ENCODE measurements at regions not wholly inside any gene's neighbourhood (a gene's known extent, or its start where the extent isn't known, plus 50 kb on each side); places are given as distances from the start of the nearest gene placed in this dataset.
A peak's percentile ranks its signal among the peaks of the same experiment; 100 is the strongest.
"Not testable (repeated sequence)": the region's sequence is repeated elsewhere in the genome, so short reads cannot be mapped to it uniquely, and the experiment has no call there.

- Histone ChIP-seq H3K36me3 (ENCODE audit: control insufficient read depth, insufficient read depth, low read length) (no peaks in the 10 kb centered on the region), H3K4me3 (ENCODE audit: low read depth, low read length) (no peak overlapping the region), H3K4me1 (ENCODE audit: control insufficient read depth, insufficient read depth, low read length) (no peaks in the 10 kb centered on the region), H3K27me3 (ENCODE audit: control insufficient read depth, insufficient read depth, low read length) (no peaks in the 10 kb centered on the region), H3K9me3 (ENCODE audit: control insufficient read depth, insufficient read depth, low read length) (no peaks in the 10 kb centered on the region), H3K27ac (ENCODE audit: low read depth, low read length) (no peak overlapping the region)
- WGBS (ENCODE audit: insufficient coverage), result 81% methylated on average over 2 of the region's 2 CpGs
- DNase-seq (ENCODE audit: low read depth in 4 of 6, low spot score in 6 of 6), result no peak
Observed at GRCh38 chr4:27974339-27974738, 1113.7 kb downstream of the STIM2 start.

- not testable (repeated sequence) for DNase-seq (ENCODE audit: low read depth in 4 of 6, low spot score in 6 of 6); H3K27ac ChIP-seq (ENCODE audit: low read depth, low read length); H3K4me1 ChIP-seq (ENCODE audit: control insufficient read depth, insufficient read depth, low read length); H3K36me3 ChIP-seq (ENCODE audit: control insufficient read depth, insufficient read depth, low read length); H3K27me3 ChIP-seq (ENCODE audit: control insufficient read depth, insufficient read depth, low read length); H3K9me3 ChIP-seq (ENCODE audit: control insufficient read depth, insufficient read depth, low read length); H3K4me3 ChIP-seq (ENCODE audit: low read depth, low read length)
- 86% methylated on average over 3 of the region's 3 CpGs for WGBS (ENCODE audit: insufficient coverage)
Observed at GRCh38 chr4:27974881-27975280, 1114.2 kb downstream of the STIM2 start.

- H3K4me3 ChIP-seq (ENCODE audit: low read depth, low read length); H3K36me3 ChIP-seq (ENCODE audit: control insufficient read depth, insufficient read depth, low read length); DNase-seq (ENCODE audit: low read depth in 4 of 6, low spot score in 6 of 6); H3K27me3 ChIP-seq (ENCODE audit: control insufficient read depth, insufficient read depth, low read length); H3K9me3 ChIP-seq (ENCODE audit: control insufficient read depth, insufficient read depth, low read length); H3K27ac ChIP-seq (ENCODE audit: low read depth, low read length); H3K4me1 ChIP-seq (ENCODE audit: control insufficient read depth, insufficient read depth, low read length): not testable (repeated sequence)
- 80% methylated on average over 14 of the region's 22 CpGs for WGBS (ENCODE audit: insufficient coverage)
Observed at GRCh38 chr4:27978427-27979109, 1117.9 kb downstream of the STIM2 start.

GRCh38 chr4:27985522-27985921 lies 1124.9 kb downstream of the STIM2 start:
- Histone ChIP-seq H3K36me3 (ENCODE audit: control insufficient read depth, insufficient read depth, low read length) (no peaks in the 10 kb centered on the region), H3K27ac (ENCODE audit: low read depth, low read length) (no peak overlapping the region), H3K4me1 (ENCODE audit: control insufficient read depth, insufficient read depth, low read length) (no peaks in the 10 kb centered on the region), H3K27me3 (ENCODE audit: control insufficient read depth, insufficient read depth, low read length) (no peaks in the 10 kb centered on the region), H3K9me3 (ENCODE audit: control insufficient read depth, insufficient read depth, low read length) (no peaks in the 10 kb centered on the region), H3K4me3 (ENCODE audit: low read depth, low read length) (no peak overlapping the region)
- WGBS (ENCODE audit: insufficient coverage), result no CpG with 5 or more reads among the region's 4 CpGs
- DNase-seq (ENCODE audit: low read depth in 4 of 6, low spot score in 6 of 6), result no peak

- no peaks in the 10 kb centered on the region for H3K36me3 ChIP-seq (ENCODE audit: control insufficient read depth, insufficient read depth, low read length)
- DNase-seq (ENCODE audit: low read depth in 4 of 6, low spot score in 6 of 6), result peak in 2 of 6 donors; percentile 17 to 19
- no peaks in the 10 kb centered on the region for H3K4me1 ChIP-seq (ENCODE audit: control insufficient read depth, insufficient read depth, low read length)
- no peak overlapping the region for H3K27ac ChIP-seq (ENCODE audit: low read depth, low read length)
- H3K9me3 ChIP-seq (ENCODE audit: control insufficient read depth, insufficient read depth, low read length), result no peaks in the 10 kb centered on the region
- H3K4me3 ChIP-seq (ENCODE audit: low read depth, low read length), result no peak overlapping the region
- no CpG with 5 or more reads among the region's 1 CpG for WGBS (ENCODE audit: insufficient coverage)
- H3K27me3 ChIP-seq (ENCODE audit: control insufficient read depth, insufficient read depth, low read length), result no peaks in the 10 kb centered on the region
Observed at GRCh38 chr4:27986476-27986875, 1125.8 kb downstream of the STIM2 start.

- DNase-seq (ENCODE audit: low read depth in 4 of 6, low spot score in 6 of 6), result no peak
- WGBS (ENCODE audit: insufficient coverage), result 94% methylated on average over 4 of the region's 4 CpGs
- no peaks in the 10 kb centered on the region for H3K36me3 ChIP-seq (ENCODE audit: control insufficient read depth, insufficient read depth, low read length)
- H3K4me1 ChIP-seq (ENCODE audit: control insufficient read depth, insufficient read depth, low read length), result no peaks in the 10 kb centered on the region
- H3K9me3 ChIP-seq (ENCODE audit: control insufficient read depth, insufficient read depth, low read length), result no peaks in the 10 kb centered on the region
- no peaks in the 10 kb centered on the region for H3K27me3 ChIP-seq (ENCODE audit: control insufficient read depth, insufficient read depth, low read length)
- H3K27ac ChIP-seq (ENCODE audit: low read depth, low read length), result no peak overlapping the region
- H3K4me3 ChIP-seq (ENCODE audit: low read depth, low read length), result no peak overlapping the region
Observed at GRCh38 chr4:28001698-28002097, 1141.1 kb downstream of the STIM2 start.

GRCh38 chr4:28004520-28004919 lies 1143.9 kb downstream of the STIM2 start:
- H3K9me3 ChIP-seq (ENCODE audit: control insufficient read depth, insufficient read depth, low read length), result no peaks in the 10 kb centered on the region
- no peaks in the 10 kb centered on the region for H3K27me3 ChIP-seq (ENCODE audit: control insufficient read depth, insufficient read depth, low read length)
- no peaks in the 10 kb centered on the region for H3K4me1 ChIP-seq (ENCODE audit: control insufficient read depth, insufficient read depth, low read length)
- no peak overlapping the region for H3K4me3 ChIP-seq (ENCODE audit: low read depth, low read length)
- H3K27ac ChIP-seq (ENCODE audit: low read depth, low read length), result no peak overlapping the region
- no peak for DNase-seq (ENCODE audit: low read depth in 4 of 6, low spot score in 6 of 6)
- no peaks in the 10 kb centered on the region for H3K36me3 ChIP-seq (ENCODE audit: control insufficient read depth, insufficient read depth, low read length)

GRCh38 chr4:28006021-28006420 lies 1145.4 kb downstream of the STIM2 start:
- WGBS (ENCODE audit: insufficient coverage), result 91% methylated on average over 12 of the region's 12 CpGs
- no peaks in the 10 kb centered on the region for H3K27me3 ChIP-seq (ENCODE audit: control insufficient read depth, insufficient read depth, low read length)
- H3K4me1 ChIP-seq (ENCODE audit: control insufficient read depth, insufficient read depth, low read length), result no peaks in the 10 kb centered on the region
- no peak overlapping the region for H3K4me3 ChIP-seq (ENCODE audit: low read depth, low read length)
- no peaks in the 10 kb centered on the region for H3K9me3 ChIP-seq (ENCODE audit: control insufficient read depth, insufficient read depth, low read length)
- no peak overlapping the region for H3K27ac ChIP-seq (ENCODE audit: low read depth, low read length)
- no peaks in the 10 kb centered on the region for H3K36me3 ChIP-seq (ENCODE audit: control insufficient read depth, insufficient read depth, low read length)
- no peak for DNase-seq (ENCODE audit: low read depth in 4 of 6, low spot score in 6 of 6)

GRCh38 chr4:28007693-28008092 lies 1147.1 kb downstream of the STIM2 start:
- Histone ChIP-seq H3K36me3 (ENCODE audit: control insufficient read depth, insufficient read depth, low read length) (no peaks in the 10 kb centered on the region), H3K4me3 (ENCODE audit: low read depth, low read length) (no peak overlapping the region), H3K27me3 (ENCODE audit: control insufficient read depth, insufficient read depth, low read length) (no peaks in the 10 kb centered on the region), H3K4me1 (ENCODE audit: control insufficient read depth, insufficient read depth, low read length) (no peaks in the 10 kb centered on the region), H3K9me3 (ENCODE audit: control insufficient read depth, insufficient read depth, low read length) (no peaks in the 10 kb centered on the region), H3K27ac (ENCODE audit: low read depth, low read length) (no peak overlapping the region)
- 79% methylated on average over 3 of the region's 4 CpGs for WGBS (ENCODE audit: insufficient coverage)
- DNase-seq (ENCODE audit: low read depth in 4 of 6, low spot score in 6 of 6), result no peak

- H3K4me3 ChIP-seq (ENCODE audit: low read depth, low read length), result no peak overlapping the region
- H3K36me3 ChIP-seq (ENCODE audit: control insufficient read depth, insufficient read depth, low read length), result no peaks in the 10 kb centered on the region
- no peaks in the 10 kb centered on the region for H3K27me3 ChIP-seq (ENCODE audit: control insufficient read depth, insufficient read depth, low read length)
- H3K27ac ChIP-seq (ENCODE audit: low read depth, low read length), result no peak overlapping the region
- H3K9me3 ChIP-seq (ENCODE audit: control insufficient read depth, insufficient read depth, low read length), result peaks cover 4% of the 10 kb centered on the region
- WGBS (ENCODE audit: insufficient coverage), result no CpG with 5 or more reads among the region's 2 CpGs
- no peaks in the 10 kb centered on the region for H3K4me1 ChIP-seq (ENCODE audit: control insufficient read depth, insufficient read depth, low read length)
- no peak for DNase-seq (ENCODE audit: low read depth in 4 of 6, low spot score in 6 of 6)
Observed at GRCh38 chr4:28009541-28009940, 1148.9 kb downstream of the STIM2 start.

Measured in spinal cord (tissue), 9 donors.